ENCODE measurements at regions not wholly inside any gene's neighbourhood (a gene's known extent, or its start where the extent isn't known, plus 50 kb on each side); places are given as distances from the start of the nearest gene placed in this dataset.

- Histone ChIP-seq H3K9me2 (ENCODE audit: insufficient read depth, low read length) (no peaks in the 10 kb centered on the region), H3K79me2 (ENCODE audit: insufficient read depth, low read depth, low read length) (no peaks in the 10 kb centered on the region), H3K9me3 (ENCODE audit: low read length) (no peaks in the 10 kb centered on the region), H3K4me3 (ENCODE audit: low read depth, low read length, poor library complexity, severe bottlenecking) (no peak overlapping the region), H3K36me3 (ENCODE audit: insufficient read depth, low read length) (no peaks in the 10 kb centered on the region), H3K4me1 (ENCODE audit: insufficient read depth, low read length, poor library complexity, severe bottlenecking) (no peaks in the 10 kb centered on the region), H3K4me2 (ENCODE audit: low read length) (no peak overlapping the region), H2AFZ (ENCODE audit: low read length) (no peak overlapping the region), H3K27ac (ENCODE audit: low read depth, low read length, poor library complexity, severe bottlenecking) (no peak overlapping the region), H4K20me1 (ENCODE audit: insufficient read depth, low read length) (no peaks in the 10 kb centered on the region)
- CTCF ChIA-PET (ENCODE audit: unreplicated experiment) = no interaction called here
- BruUV-seq (replicated peaks) = no TSS peak
- DNase-seq (ENCODE audit: low spot score) = no peak
- intact Hi-C loops (cut with micrococcal nuclease; ENCODE audit: unreplicated experiment) = no loop called here
- POLR2A ChIA-PET = no interaction called here
- TF ChIP-seq CTCF (conservative IDR thresholded peaks at IDR 0.05; ENCODE audit: low read length) (no peak), EZH2phosphoT487 (IDR thresholded peaks at IDR 0.05; ENCODE audit: borderline replicate concordance, low read depth, low read length) (no peak)
Observed at GRCh38 chr4:152126238-152126637, 365.4 kb upstream of the GATB start.

- no peak overlapping the region for H3K27ac ChIP-seq (ENCODE audit: low read depth, low read length, poor library complexity, severe bottlenecking)
- no peaks in the 10 kb centered on the region for H3K36me3 ChIP-seq (ENCODE audit: insufficient read depth, low read length)
- H3K4me3 ChIP-seq (ENCODE audit: low read depth, low read length, poor library complexity, severe bottlenecking) = no peak overlapping the region
- H2AFZ ChIP-seq (ENCODE audit: low read length) = no peak overlapping the region
- intact Hi-C loops (cut with micrococcal nuclease; ENCODE audit: unreplicated experiment) = no loop called here
- no peaks in the 10 kb centered on the region for H3K9me2 ChIP-seq (ENCODE audit: insufficient read depth, low read length)
- H3K4me1 ChIP-seq (ENCODE audit: insufficient read depth, low read length, poor library complexity, severe bottlenecking) = no peaks in the 10 kb centered on the region
- no peaks in the 10 kb centered on the region for H3K9me3 ChIP-seq (ENCODE audit: low read length)
- no peak overlapping the region for H3K4me2 ChIP-seq (ENCODE audit: low read length)
- H4K20me1 ChIP-seq (ENCODE audit: insufficient read depth, low read length) = no peaks in the 10 kb centered on the region
- no TSS peak for BruUV-seq (replicated peaks)
- no peak for DNase-seq (ENCODE audit: low spot score)
- TF ChIP-seq CTCF (conservative IDR thresholded peaks at IDR 0.05; ENCODE audit: low read length) = no peak
- no peak for TF ChIP-seq EZH2phosphoT487 (IDR thresholded peaks at IDR 0.05; ENCODE audit: borderline replicate concordance, low read depth, low read length)
- CTCF ChIA-PET (ENCODE audit: unreplicated experiment) = no interaction called here
- H3K79me2 ChIP-seq (ENCODE audit: insufficient read depth, low read depth, low read length) = no peaks in the 10 kb centered on the region
- POLR2A ChIA-PET = no interaction called here
Observed at GRCh38 chr4:152118819-152119553, 358.2 kb upstream of the GATB start.

GRCh38 chr4:152117933-152118507, 357.2 kb upstream of the GATB start:
- H3K4me2 ChIP-seq (ENCODE audit: low read length) = no peak overlapping the region
- ChIA-PET POLR2A (no interaction called here), CTCF (ENCODE audit: unreplicated experiment) (interaction anchor here (0.6 kb wide), 1 partner anchor 32 kb away, joined by 4 read pairs; no protein-coding TSS in a partner anchor)
- no peaks in the 10 kb centered on the region for H3K9me3 ChIP-seq (ENCODE audit: low read length)
- no peak overlapping the region for H3K4me3 ChIP-seq (ENCODE audit: low read depth, low read length, poor library complexity, severe bottlenecking)
- H3K36me3 ChIP-seq (ENCODE audit: insufficient read depth, low read length) = no peaks in the 10 kb centered on the region
- DNase-seq (ENCODE audit: low spot score) = no peak
- intact Hi-C loops (cut with micrococcal nuclease; ENCODE audit: unreplicated experiment) = no loop called here
- H3K9me2 ChIP-seq (ENCODE audit: insufficient read depth, low read length) = no peaks in the 10 kb centered on the region
- no peaks in the 10 kb centered on the region for H3K4me1 ChIP-seq (ENCODE audit: insufficient read depth, low read length, poor library complexity, severe bottlenecking)
- BruUV-seq (replicated peaks) = no TSS peak
- TF ChIP-seq CTCF (conservative IDR thresholded peaks at IDR 0.05; ENCODE audit: low read length) (no peak), EZH2phosphoT487 (IDR thresholded peaks at IDR 0.05; ENCODE audit: borderline replicate concordance, low read depth, low read length) (no peak)
- no peaks in the 10 kb centered on the region for H3K79me2 ChIP-seq (ENCODE audit: insufficient read depth, low read depth, low read length)
- H2AFZ ChIP-seq (ENCODE audit: low read length) = no peak overlapping the region
- H3K27ac ChIP-seq (ENCODE audit: low read depth, low read length, poor library complexity, severe bottlenecking) = no peak overlapping the region
- H4K20me1 ChIP-seq (ENCODE audit: insufficient read depth, low read length) = no peaks in the 10 kb centered on the region

Measured in OCI-LY7 (cell line).